ENCODE measurements at regions not wholly inside any gene's neighbourhood (a gene's known extent, or its start where the extent isn't known, plus 50 kb on each side); places are given as distances from the start of the nearest gene placed in this dataset.

- CTCF ChIA-PET, result no interaction called here
- H3K27me3 Mint-ChIP-seq (ENCODE audit: low read depth), result no peaks in the 10 kb centered on the region
- TF ChIP-seq OVOL2 (CRISPR knock-in tag; IDR thresholded peaks at IDR 0.05; ENCODE audit: borderline replicate concordance), result no peak
- no peak for TF ChIP-seq EMX1 (CRISPR knock-in tag; IDR thresholded peaks at IDR 0.05)
- no peak for TF ChIP-seq STAT6 (CRISPR knock-in tag; conservative IDR thresholded peaks at IDR 0.05; ENCODE audit: low read depth)
- no peak for TF ChIP-seq ATF2 (CRISPR knock-in tag; IDR thresholded peaks at IDR 0.05; ENCODE audit: borderline replicate concordance, low read depth)
- no peak for TF ChIP-seq ZNF425 (CRISPR knock-in tag; conservative IDR thresholded peaks at IDR 0.05)
- TF ChIP-seq TP53 (CRISPR knock-in tag; IDR thresholded peaks at IDR 0.05), result no peak
- TF ChIP-seq GRHL2 (CRISPR knock-in tag; IDR thresholded peaks at IDR 0.05; ENCODE audit: insufficient replicate concordance, severe bottlenecking), result no peak
- no peak for TF ChIP-seq ERG (CRISPR knock-in tag; IDR thresholded peaks at IDR 0.05)
- no peak for TF ChIP-seq KAT7 (CRISPR knock-in tag; IDR thresholded peaks at IDR 0.05; ENCODE audit: borderline replicate concordance)
- TF ChIP-seq ARID4B (CRISPR knock-in tag; IDR thresholded peaks at IDR 0.05; ENCODE audit: borderline replicate concordance), result no peak
- no peak for TF ChIP-seq ATF1 (CRISPR knock-in tag; IDR thresholded peaks at IDR 0.05)
- TF ChIP-seq ZNF532 (CRISPR knock-in tag; IDR thresholded peaks at IDR 0.05; ENCODE audit: borderline replicate concordance), result no peak
- no peaks in the 10 kb centered on the region for H3K36me3 Mint-ChIP-seq
- POLR2A ChIA-PET, result no interaction called here
- no peaks in the 10 kb centered on the region; the same call in 1 of the 2 replicates for H3K4me1 Mint-ChIP-seq
- no peak overlapping the region for H3K27ac Mint-ChIP-seq
- DNase-seq (ENCODE audit: low spot score), result no peak
- no peak for ATAC-seq
- H3K4me3 Mint-ChIP-seq, result no peak overlapping the region
- H3K9me3 Mint-ChIP-seq, result no peaks in the 10 kb centered on the region
Measured at GRCh38 chr3:96510334-96510733, 304.1 kb upstream of the EPHA6 start.

Data from WTC11 (cell line).